ENCODE measurements at regions not wholly inside any gene's neighbourhood (a gene's known extent, or its start where the extent isn't known, plus 50 kb on each side); places are given as distances from the start of the nearest gene placed in this dataset.

- TF ChIP-seq EZH2 (IDR thresholded peaks at IDR 0.05; ENCODE audit: insufficient read depth, low read length) (no peak), CTCF (IDR thresholded peaks at IDR 0.05; ENCODE audit: insufficient read depth, low read depth, low read length) (no peak)
Measured at GRCh38 chr3:94232921-94233320, 170.1 kb downstream of the NSUN3 start.

Data from astrocyte (in vitro differentiated cells and primary cell).